ENCODE measurements at regions not wholly inside any gene's neighbourhood (a gene's known extent, or its start where the extent isn't known, plus 50 kb on each side); places are given as distances from the start of the nearest gene placed in this dataset.

GRCh38 chr13:64289702-64290101 is 2874.1 kb upstream of the PCDH20 start:
- no peak for TF ChIP-seq CTCF (IDR thresholded peaks at IDR 0.05; ENCODE audit: borderline replicate concordance, insufficient read depth, low read depth, low read length)
- H3K4me3 ChIP-seq (ENCODE audit: low read depth, low read length) = no peak overlapping the region

GRCh38 chr13:64283926-64284325 is 2868.3 kb upstream of the PCDH20 start:
- TF ChIP-seq CTCF (IDR thresholded peaks at IDR 0.05; ENCODE audit: borderline replicate concordance, insufficient read depth, low read depth, low read length) = no peak

GRCh38 chr13:64278493-64278892 is 2862.8 kb upstream of the PCDH20 start:
- TF ChIP-seq CTCF (IDR thresholded peaks at IDR 0.05; ENCODE audit: borderline replicate concordance, insufficient read depth, low read depth, low read length) = no peak

More at GRCh38 chr13:64283926-64284325, 2868.3 kb upstream of the PCDH20 start:
- H3K4me3 ChIP-seq (ENCODE audit: low read depth, low read length) = no peak overlapping the region

GRCh38 chr13:64277097-64277496 is 2861.4 kb upstream of the PCDH20 start:
- no peak overlapping the region for H3K4me3 ChIP-seq (ENCODE audit: low read depth, low read length)
- no peak for TF ChIP-seq CTCF (IDR thresholded peaks at IDR 0.05; ENCODE audit: borderline replicate concordance, insufficient read depth, low read depth, low read length)

More at GRCh38 chr13:64278493-64278892, 2862.8 kb upstream of the PCDH20 start:
- no peak overlapping the region for H3K4me3 ChIP-seq (ENCODE audit: low read depth, low read length)

- no peak for TF ChIP-seq CTCF (IDR thresholded peaks at IDR 0.05; ENCODE audit: borderline replicate concordance, insufficient read depth, low read depth, low read length)
- H3K4me3 ChIP-seq (ENCODE audit: low read depth, low read length) = no peak overlapping the region
Observed at GRCh38 chr13:64276232-64276631, 2860.6 kb upstream of the PCDH20 start.

GRCh38 chr13:64274481-64275217 is 2859.0 kb upstream of the PCDH20 start:
- TF ChIP-seq CTCF (IDR thresholded peaks at IDR 0.05; ENCODE audit: borderline replicate concordance, insufficient read depth, low read depth, low read length) = no peak
- H3K4me3 ChIP-seq (ENCODE audit: low read depth, low read length) = no peak overlapping the region

- H3K4me3 ChIP-seq (ENCODE audit: low read depth, low read length) = no peak overlapping the region
- TF ChIP-seq CTCF (IDR thresholded peaks at IDR 0.05; ENCODE audit: borderline replicate concordance, insufficient read depth, low read depth, low read length) = no peak
Observed at GRCh38 chr13:64273780-64274179, 2858.1 kb upstream of the PCDH20 start.
